ENCODE measurements at regions not wholly inside any gene's neighbourhood (a gene's known extent, or its start where the extent isn't known, plus 50 kb on each side); places are given as distances from the start of the nearest gene placed in this dataset.
"Not testable (repeated sequence)": the region's sequence is repeated elsewhere in the genome, so short reads cannot be mapped to it uniquely, and the experiment has no call there.

- no peak for DNase-seq (ENCODE audit: low read depth in 2 of 2)
Measured at GRCh38 chr4:158958489-158959270, 144.2 kb upstream of the RAPGEF2 start.

GRCh38 chr4:158962393-158962792, 140.5 kb upstream of the RAPGEF2 start:
- no peak for DNase-seq (ENCODE audit: low read depth in 2 of 2)

GRCh38 chr4:158963282-158963681, 139.6 kb upstream of the RAPGEF2 start:
- DNase-seq (ENCODE audit: low read depth in 2 of 2): not testable (repeated sequence)

GRCh38 chr4:158964114-158964727, 138.7 kb upstream of the RAPGEF2 start:
- DNase-seq (ENCODE audit: low read depth in 2 of 2): no peak

GRCh38 chr4:158964728-158965124, 138.2 kb upstream of the RAPGEF2 start:
- no peak for DNase-seq (ENCODE audit: low read depth in 2 of 2)

- no peak for DNase-seq (ENCODE audit: low read depth in 2 of 2)
Measured at GRCh38 chr4:158965226-158965625, 137.7 kb upstream of the RAPGEF2 start.

- peak; percentile 9 to 12 for DNase-seq (ENCODE audit: low read depth in 2 of 2)
Measured at GRCh38 chr4:158966091-158966490, 136.8 kb upstream of the RAPGEF2 start.

GRCh38 chr4:158968961-158969360, 133.9 kb upstream of the RAPGEF2 start:
- DNase-seq (ENCODE audit: low read depth in 2 of 2): no peak

GRCh38 chr4:158970812-158971211, 132.1 kb upstream of the RAPGEF2 start:
- no peak for DNase-seq (ENCODE audit: low read depth in 2 of 2)

GRCh38 chr4:158974438-158974837, 128.4 kb upstream of the RAPGEF2 start:
- DNase-seq (ENCODE audit: low read depth in 2 of 2): not testable (repeated sequence)

GRCh38 chr4:158980711-158981110, 122.2 kb upstream of the RAPGEF2 start:
- DNase-seq (ENCODE audit: low read depth in 2 of 2): not testable (repeated sequence)

- DNase-seq (ENCODE audit: low read depth in 2 of 2): no peak
Measured at GRCh38 chr4:158991534-158992155, 111.2 kb upstream of the RAPGEF2 start.

GRCh38 chr4:158993891-158994290, 109.0 kb upstream of the RAPGEF2 start:
- DNase-seq (ENCODE audit: low read depth in 2 of 2): no peak

- no peak for DNase-seq (ENCODE audit: low read depth in 2 of 2)
Measured at GRCh38 chr4:158995040-158995439, 107.8 kb upstream of the RAPGEF2 start.

- no peak for DNase-seq (ENCODE audit: low read depth in 2 of 2)
Measured at GRCh38 chr4:158995965-158996364, 106.9 kb upstream of the RAPGEF2 start.

- DNase-seq (ENCODE audit: low read depth in 2 of 2): peak; percentile 95 to 96
Measured at GRCh38 chr4:158996669-158997074, 106.2 kb upstream of the RAPGEF2 start.

GRCh38 chr4:158997660-158998349, 105.1 kb upstream of the RAPGEF2 start:
- DNase-seq (ENCODE audit: low read depth in 2 of 2): no peak

- peak; percentile 55 to 62 for DNase-seq (ENCODE audit: low read depth in 2 of 2)
Measured at GRCh38 chr4:158998624-158999023, 104.3 kb upstream of the RAPGEF2 start.

GRCh38 chr4:158999166-158999682, 103.7 kb upstream of the RAPGEF2 start:
- DNase-seq (ENCODE audit: low read depth in 2 of 2): no peak

- DNase-seq (ENCODE audit: low read depth in 2 of 2): no peak
Measured at GRCh38 chr4:158999849-159000248, 103.0 kb upstream of the RAPGEF2 start.

GRCh38 chr4:159002950-159003349, 99.9 kb upstream of the RAPGEF2 start:
- no peak for DNase-seq (ENCODE audit: low read depth in 2 of 2)

Data from fibroblast of skin of left quadriceps (primary cell).